Activated T-helper 1 cell treated with Interleukin-2 at 50 U/mL for 16 hours (primary cell): ENCODE measurements at regions not wholly inside any gene's neighbourhood (a gene's known extent, or its start where the extent isn't known, plus 50 kb on each side); places are given as distances from the start of the nearest gene placed in this dataset.

Experiments used
- DNase-seq: peaks from one replicate; pipeline ENCODE4 v3.0.0-alpha.2; 2020; ENCODE audit warnings: low read depth

DNA sequence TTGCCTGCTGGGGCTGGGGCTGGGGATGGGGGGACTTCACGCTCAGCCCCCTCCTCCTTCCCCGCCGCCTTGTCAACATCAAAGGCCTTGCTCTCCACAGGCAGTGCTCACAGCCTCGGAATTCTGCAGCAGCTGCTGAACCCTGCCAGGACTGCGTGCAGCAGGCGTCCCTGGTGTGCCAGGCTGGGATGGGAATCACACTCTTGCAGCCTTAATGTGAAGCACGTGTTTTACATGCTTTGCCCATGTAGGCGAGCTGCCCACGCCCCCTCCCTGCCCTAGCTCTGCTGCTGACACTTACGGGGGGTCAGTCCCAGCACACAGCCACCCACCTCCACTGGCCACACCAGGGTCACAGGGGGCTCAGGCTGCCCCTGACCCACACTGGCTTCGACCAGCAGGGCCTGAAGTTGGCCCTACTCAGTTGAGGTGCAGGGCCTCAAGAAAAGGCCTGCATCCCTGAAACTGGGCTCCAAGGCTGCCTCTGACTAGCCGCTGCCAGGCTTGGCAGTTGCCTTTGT lies 276.2 kb upstream of the RTL1 start:
- DNase-seq: no peak

GRCh38 chr14:101181446-101182313 lies 278.2 kb upstream of the RTL1 start:
- DNase-seq: no peak

DNA sequence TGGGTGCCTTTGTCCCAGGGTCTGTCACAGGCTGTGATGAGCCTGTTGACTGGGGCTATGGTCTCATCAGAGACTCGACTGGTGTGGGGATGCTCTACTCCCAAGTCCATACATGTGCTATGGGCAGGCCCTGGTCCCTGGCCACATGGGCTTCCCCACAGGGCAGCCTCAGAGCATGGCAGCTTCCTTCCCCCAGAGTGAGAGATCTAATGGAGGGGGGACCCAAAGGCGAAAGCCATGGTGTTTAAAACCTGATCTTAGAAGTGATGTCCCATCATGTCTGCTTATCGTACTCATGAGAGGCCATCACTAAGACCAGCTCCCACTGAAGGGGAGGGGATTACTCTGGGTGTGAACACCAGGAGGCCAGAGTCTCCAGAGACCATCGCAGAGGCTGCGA lies 279.0 kb upstream of the RTL1 start:
- DNase-seq: no peak

DNA sequence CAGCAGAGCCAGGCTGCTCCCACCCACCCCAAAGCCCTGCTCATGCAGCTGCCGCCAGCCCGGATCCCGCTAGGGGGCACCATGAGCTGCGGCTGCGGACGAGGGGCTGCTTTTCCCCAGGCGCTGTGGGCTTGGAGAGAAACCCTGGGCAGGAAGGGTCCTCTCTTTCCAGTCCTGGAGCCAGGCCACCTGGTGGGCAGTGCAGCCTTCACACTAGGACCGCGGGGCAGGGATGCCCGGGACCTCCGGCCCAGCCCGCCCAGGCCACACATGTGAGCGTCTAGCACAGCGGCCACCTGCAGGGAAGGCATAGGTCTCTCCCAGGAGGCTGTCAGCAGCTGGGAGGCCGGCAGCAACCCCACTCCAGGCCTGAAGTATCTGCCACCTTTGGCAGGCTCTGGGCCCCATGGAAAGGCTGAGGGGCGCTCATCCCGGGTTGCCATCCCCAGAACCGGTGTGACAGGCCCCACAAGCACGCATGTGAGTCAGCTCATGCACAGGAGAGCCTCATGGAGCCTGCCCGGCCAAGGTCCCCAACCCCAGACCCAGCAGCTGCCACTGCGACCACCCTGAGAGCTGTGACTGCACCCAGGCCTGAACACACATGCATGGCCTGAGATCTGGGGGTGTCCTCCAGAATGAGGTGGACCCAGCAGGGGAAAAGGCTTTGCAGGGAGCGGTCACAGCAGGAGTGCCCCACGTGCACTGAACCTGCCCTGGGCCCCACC lies 280.0 kb upstream of the RTL1 start:
- DNase-seq: no peak

- DNase-seq: no peak
Measured at GRCh38 chr14:101184104-101184455, 280.6 kb upstream of the RTL1 start.

GRCh38 chr14:101184572-101184971 lies 281.1 kb upstream of the RTL1 start:
- DNase-seq: no peak

GRCh38 chr14:101185073-101185835 lies 281.7 kb upstream of the RTL1 start:
- DNase-seq: no peak

GRCh38 chr14:101185946-101186345 lies 282.4 kb upstream of the RTL1 start:
- DNase-seq: no peak

DNA sequence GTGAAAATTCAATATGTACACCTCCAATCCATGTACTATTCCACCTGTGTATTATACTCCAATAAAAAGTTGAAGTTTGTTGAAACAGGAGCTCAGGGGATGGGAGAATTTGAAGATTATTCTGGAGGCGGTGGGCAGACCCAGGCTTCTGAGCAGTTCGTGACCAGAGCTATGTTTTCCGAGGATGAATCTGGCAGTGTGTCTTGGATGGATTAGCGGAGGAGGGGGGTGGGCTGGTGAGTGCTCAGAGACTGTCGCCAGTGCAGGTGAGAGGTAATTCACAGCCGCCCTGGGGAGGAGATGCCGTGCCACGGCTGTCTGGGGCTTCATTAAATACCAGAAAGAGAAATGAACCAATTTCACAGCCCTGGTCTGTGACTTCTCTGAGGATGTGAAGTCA lies 283.0 kb upstream of the RTL1 start:
- no peak for DNase-seq

- DNase-seq: no peak
Measured at GRCh38 chr14:101186992-101187815, 283.7 kb upstream of the RTL1 start.

DNA sequence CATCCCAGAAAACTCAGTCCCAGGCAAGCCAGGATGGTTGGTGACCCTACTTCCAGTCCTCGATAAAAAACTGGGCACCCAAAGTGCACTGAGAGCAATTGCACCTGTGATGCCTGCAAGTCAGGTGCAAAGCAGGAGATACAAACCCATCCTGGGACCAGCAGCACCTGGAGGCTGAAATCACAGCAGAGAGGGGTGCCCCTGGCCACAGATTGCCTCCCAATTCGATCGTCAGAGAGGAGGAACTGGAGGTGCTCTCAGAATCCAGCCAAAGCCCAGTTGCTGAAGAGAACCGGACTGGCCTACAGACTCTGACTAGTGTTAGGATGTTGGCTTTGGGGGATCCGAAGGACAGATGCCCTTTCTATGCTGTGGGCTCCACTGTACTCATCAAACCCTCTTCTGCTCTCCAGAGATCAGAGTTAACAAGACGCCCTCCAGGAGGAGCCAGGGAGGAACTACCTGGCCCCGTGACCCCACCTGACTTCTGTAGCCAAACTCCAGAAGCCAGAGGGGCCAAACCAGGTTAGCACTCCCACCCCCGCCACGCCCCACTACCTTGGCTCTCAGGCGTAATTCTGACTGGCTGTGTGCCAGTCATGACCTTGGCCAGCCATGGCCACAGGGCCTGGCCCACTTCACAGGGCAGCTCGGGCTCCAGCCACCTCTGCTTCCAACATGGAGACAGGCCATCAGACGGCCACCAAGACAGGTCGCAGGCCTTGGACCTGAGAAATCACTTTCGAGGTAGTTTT lies 284.5 kb upstream of the RTL1 start:
- DNase-seq: no peak

DNA sequence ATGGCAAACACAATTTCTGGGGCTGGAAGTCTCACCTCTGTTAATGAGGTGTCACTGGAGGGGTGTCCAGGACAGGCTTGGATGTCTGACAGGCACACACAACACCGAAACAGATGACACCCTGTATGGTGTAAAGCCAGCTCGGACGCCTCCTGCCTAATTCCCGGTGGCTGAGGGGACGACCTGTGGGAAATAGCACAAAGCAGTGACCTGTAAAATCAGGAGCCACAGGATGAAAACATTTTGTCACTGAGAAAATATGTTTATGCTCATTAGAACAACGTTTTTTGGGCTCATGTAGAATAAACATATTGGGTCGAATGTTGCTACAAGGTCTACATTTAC lies 285.0 kb upstream of the RTL1 start:
- no peak for DNase-seq

- DNase-seq: no peak
Measured at GRCh38 chr14:101189266-101189665, 285.7 kb upstream of the RTL1 start.

DNA sequence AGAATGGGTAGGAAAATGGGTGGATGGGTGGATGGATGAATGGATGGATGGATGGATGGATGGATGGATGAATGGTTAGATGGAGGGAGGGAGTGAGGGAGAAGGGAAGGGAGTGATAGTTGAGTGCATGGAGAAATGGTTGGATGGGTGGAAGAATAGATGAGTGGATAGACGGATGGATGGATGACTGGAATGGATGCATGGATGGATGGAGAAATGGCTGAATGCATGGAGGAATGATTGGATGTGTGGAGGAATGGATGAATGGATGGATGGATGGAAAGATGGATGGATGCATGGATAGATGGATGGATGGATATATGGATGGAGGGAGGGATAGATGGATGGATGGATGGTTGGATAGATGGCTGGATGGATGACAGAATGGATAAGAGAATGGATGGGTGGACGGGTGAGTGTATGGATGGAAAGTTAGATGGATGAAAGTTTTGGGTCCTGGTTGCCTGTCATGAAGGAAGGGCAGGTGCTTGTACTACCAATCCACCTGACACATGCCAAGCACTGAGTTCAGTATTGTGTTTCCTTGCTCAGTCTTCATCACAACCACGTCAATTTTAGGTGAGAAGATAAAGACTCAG lies 286.5 kb upstream of the RTL1 start:
- no peak for DNase-seq

DNA sequence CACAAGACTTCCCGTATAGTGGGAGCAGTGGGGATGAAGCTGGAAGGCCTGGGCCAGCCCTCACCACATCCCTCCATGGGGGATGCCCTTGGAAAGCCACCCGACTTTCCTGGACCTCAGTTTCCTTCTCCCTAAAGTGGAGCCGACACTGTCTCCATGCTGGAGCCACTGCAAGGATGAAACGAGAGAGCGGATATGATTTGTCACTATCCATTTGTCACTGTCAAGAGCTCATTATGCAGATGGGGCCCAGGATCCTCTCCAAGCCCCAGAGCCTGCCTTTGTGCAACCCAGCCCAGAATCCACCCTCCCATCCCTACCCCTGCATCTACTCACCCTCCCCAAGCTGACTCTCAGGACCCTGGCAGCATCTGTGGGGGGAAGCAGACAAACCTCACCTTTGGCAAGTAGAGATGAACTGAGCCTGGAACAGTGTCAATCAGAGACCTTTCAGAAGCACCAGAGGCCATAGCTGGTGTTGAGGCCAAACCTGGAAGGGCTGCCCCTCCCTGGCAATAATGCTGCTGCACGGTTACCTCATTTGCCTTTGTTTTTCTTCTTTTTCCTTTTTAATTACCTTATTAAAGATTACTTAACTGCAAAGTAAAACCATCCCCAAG lies 287.7 kb upstream of the RTL1 start:
- DNase-seq: no peak

GRCh38 chr14:101191721-101192660 lies 288.5 kb upstream of the RTL1 start:
- DNase-seq: no peak

GRCh38 chr14:101192661-101193000 lies 289.1 kb upstream of the RTL1 start:
- no peak for DNase-seq

- DNase-seq: no peak
Measured at GRCh38 chr14:101193106-101193844, 289.8 kb upstream of the RTL1 start.
